ENCODE measurements at regions not wholly inside any gene's neighbourhood (a gene's known extent, or its start where the extent isn't known, plus 50 kb on each side); places are given as distances from the start of the nearest gene placed in this dataset.

GRCh38 chr22:48882636-48883200 is 945.0 kb downstream of the BRD1 start:
- no peak for DNase-seq

DNA sequence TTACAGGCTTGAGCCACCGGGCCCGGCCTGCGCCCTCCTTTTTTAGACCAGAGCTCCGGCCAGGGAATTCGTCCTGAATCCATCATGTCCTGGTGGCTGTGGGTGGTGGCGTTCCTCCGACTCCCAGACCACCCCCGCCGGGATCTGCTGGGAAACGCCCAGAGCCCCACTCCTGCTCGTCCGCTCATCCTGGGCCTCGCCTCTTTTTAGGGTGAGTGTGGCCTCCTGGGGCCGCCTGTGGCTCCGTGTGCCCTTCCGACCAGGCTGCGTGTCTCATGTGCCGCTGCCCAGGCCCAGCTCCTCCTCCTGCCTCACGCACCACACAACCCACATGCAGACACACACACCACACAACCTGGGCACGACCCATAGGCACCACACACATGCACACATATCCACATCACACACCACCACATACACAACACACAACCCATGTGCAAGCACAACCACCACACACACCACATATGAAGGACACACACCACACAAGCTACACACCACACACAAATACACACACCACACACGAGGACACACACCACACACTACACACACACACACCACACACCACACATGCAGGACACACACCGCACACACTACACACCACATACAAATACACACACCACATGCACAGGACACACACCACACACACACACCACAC is 946.2 kb downstream of the BRD1 start:
- DNase-seq = no peak

GRCh38 chr22:48880749-48881148 is 946.9 kb downstream of the BRD1 start:
- no peak for DNase-seq

GRCh38 chr22:48876951-48877350 is 950.7 kb downstream of the BRD1 start:
- no peak for DNase-seq

DNA sequence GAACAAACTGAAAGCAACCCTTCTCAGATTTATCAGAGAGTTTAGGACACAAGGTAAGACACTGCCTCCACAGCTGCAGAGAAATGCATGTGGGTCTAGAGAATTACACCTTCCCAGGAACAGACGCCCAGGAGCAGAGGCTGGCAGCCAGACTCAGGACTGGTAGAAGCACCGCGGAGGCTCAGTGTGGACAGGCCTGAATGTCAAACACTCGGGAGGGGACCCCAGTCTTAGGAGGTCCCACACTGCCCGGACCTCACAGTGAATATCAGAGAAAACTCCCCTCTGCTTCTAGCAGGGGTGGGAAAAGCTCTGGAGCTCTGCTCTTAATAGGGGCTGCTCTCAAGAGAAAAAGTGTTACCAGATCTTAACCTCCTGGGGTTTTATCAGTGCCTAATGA is 952.7 kb downstream of the BRD1 start:
- no peak for DNase-seq

GRCh38 chr22:48873191-48873520 is 954.5 kb downstream of the BRD1 start:
- no peak for DNase-seq

DNA sequence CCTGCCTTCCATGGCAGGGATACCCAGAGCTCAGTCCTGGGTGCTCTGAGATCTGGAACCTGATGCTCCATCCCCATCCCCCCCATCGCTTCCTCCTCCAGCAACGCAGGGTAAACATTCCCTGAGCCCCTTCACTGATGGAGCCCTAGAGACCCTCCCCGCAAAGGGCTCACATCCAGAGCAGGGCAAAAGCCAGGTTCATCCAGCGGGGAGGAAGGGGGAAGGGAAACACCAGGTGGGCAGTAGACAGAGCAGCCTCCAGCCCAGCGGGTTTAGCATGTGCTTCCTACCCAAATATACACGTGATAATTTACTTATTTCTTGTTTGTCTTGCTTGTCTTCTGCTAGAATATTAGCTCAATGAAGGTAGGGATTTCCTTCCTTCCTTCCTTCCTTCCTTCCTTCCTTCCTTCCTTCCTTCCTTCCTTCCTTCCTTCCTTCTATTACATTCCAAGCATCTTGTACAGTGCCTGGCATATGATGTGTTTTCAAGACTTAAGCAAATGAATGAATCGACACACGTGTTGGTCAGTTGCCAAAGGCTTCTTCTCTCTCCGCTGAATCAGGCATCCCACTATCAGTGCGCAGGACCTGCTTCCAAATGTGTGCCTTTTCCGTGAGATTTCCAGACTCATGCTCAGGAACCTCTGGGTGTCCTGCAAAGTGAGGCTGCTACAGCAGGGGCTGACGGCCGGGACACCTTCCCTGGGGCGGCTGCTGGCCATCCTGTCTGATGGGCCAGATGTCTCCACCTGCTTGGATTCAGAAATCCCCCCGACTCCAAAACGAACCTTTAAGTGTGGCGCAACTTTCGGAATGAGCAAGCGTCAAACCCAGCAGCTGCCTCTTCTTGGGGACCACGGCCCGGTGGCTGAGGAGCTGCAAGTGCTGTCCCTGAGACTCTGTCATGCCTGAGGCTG is 955.1 kb downstream of the BRD1 start:
- no peak for DNase-seq

DNA sequence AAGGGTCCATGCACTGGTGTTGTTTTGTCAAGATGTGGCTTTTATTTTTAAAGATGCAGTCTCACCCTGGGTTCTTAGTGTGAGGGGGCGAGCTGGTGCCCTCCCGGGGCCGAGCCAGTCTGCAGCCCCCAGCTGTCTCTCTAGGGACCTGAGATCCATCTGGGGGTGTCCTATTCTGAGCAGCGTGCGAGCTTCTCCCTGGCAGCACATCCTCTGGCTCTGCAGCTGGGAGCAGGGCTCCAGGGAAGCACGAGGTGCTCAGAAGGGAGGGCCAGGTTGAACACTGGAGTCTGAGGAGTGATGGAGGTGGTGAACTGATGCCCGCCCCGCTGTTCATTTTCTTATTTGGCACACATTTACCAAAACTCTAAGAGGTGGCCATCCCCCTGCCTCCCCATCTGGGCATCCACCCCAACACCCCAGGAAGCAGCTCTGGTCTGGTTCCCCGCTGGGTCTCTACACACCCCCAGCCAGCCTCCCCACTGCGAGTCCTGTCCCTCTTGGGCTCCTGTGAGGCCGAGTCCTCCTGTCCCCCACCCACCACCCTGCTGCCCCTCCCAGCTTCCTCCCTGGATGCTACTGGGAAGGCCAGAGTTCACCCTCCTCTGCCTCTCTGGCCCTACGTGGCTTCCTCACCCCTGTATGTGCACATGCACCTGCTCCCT is 956.4 kb downstream of the BRD1 start:
- DNase-seq = no peak

DNA sequence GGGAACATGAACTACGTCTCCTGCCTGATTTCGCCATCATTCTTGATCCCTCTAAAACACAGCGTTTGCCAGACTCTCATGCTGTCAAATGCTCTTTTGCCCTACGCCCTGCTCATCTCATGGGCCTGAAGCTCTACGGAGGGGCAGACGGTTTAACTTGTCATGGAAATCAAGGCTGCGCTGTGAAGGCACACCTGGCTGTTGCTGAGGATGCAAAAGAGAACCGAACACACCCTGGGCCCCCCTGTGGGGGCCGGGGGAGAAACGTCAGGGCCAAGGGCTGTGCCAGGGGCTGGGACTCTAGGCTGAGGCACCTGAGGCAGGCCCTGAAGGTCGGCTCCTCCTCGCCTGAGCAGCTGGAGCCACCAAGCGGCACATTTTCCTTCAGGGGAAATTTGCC is 957.2 kb downstream of the BRD1 start:
- no peak for DNase-seq

DNA sequence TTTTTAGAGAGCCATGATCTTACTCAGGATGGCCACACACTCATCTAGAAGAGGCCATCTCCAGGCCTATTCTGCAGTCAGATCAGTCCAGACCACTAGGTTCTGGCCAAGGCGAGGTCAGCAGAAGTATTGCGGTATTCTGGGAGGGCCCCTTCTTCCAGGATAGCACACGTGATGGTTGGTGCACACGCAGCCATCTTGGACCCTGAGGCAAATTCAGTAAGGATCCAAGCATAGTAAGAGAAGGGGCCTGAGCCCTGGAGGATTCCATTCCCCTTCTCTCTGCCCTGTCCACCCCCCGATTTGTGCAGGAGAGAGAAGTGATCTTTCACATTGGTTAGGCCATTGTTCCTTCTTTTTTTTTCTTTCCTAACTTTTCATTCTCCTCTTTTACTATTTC is 957.9 kb downstream of the BRD1 start:
- DNase-seq = no peak

- no peak for DNase-seq
These were observed 958.5 kb downstream of the BRD1 start for GRCh38 chr22:48869161-48869560.

DNA sequence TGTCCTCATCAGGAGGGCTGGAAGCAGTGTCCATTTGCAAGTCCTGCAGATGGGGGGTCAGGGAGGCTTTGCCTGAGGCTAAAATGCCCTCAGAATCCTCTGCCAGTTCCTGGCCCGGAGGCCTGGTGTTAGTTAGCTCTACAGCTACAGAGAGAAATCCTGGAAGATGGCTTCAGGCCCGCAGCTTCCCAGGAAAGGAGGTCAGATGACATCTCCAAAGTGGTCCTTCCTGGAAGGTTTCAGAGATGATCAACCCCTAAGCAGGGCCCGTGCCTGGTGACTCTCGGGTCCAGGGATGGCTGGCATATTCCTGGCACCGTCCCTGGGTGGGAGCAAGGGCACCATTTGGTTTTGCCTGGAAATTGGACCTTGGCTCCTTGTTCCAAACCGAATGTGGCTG is 959.1 kb downstream of the BRD1 start:
- no peak for DNase-seq

GRCh38 chr22:48867891-48868290 is 959.8 kb downstream of the BRD1 start:
- no peak for DNase-seq

DNA sequence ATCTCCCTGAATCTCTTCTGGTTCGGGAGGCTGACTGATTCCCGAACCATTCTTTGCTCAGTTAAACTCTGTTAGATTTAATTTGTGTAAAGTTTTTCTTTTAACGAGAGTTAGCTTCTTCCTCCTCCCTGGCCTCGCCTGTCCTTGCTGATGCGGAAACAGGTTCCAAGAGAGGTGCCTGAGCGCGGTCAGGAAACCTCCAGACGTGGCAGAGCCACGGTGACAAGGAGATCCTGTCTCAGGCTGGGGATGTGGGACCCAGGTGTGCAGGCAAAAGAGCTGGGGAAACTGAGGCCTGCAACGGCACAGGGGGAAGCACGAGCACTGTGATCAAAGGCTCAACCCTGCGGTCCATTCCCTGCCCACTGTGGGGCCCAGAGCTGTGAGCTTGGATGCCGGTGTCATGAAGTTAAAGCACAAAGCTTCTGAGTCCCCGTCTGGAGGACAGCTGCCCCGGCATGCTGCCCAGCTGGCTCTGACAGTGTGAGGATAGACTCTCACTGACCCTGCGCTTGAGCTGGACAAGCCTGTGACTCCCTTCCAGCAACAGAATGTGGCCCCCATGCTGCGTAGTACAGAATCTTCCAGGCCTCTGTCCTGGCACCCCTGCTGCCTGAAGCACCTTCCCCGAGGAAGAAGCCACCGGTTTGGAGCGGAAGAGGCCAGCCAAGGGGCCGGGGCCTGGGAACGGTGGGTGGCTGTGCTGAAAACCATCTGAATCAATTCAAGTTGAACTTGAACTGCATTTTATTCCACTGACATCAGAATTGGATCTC is 960.6 kb downstream of the BRD1 start:
- DNase-seq = peak in 1 of 56 donors; percentile 21

DNA sequence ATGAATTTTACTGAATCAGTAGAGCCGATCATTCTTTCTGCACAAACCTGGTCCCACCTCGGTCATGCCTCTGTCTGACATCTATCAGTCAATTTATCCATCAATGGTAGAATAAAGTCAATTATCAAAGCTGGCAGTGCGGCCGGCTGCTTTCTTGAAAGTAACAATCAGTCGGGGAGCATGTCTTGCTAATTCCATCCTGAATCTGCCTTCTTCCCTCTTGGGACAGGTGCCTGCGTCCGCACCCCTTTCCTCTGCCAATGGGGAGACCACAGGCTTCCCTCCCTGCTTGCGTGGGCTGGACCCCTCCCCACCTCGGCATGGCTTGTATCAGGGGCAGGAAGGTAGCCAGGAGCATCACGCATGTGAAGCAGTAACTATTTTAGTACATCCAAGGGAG is 962.9 kb downstream of the BRD1 start:
- no peak for DNase-seq

- no peak for DNase-seq
These were observed 963.6 kb downstream of the BRD1 start for GRCh38 chr22:48863965-48864528.

DNA sequence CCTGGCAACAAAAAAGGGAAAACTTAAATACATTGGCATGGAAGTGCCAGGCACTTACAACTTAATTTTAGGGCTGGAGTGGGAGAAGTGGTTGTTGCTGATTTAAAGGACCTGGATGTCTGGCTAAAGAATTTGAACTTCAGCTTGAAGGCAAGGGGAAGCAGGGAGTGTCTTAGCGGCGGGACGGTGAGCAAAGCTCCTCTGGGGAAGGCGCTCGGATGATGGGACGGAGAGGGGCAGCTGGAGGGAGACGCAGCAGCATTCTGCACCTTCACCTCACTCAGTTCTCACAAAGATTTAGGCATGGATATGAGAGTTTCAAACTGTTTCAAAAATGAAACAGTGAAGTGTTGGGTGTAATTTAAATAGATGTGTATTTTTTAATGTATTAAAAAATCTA is 967.1 kb downstream of the BRD1 start:
- DNase-seq = no peak

GRCh38 chr22:48858856-48859255 is 968.8 kb downstream of the BRD1 start:
- DNase-seq = no peak

DNA sequence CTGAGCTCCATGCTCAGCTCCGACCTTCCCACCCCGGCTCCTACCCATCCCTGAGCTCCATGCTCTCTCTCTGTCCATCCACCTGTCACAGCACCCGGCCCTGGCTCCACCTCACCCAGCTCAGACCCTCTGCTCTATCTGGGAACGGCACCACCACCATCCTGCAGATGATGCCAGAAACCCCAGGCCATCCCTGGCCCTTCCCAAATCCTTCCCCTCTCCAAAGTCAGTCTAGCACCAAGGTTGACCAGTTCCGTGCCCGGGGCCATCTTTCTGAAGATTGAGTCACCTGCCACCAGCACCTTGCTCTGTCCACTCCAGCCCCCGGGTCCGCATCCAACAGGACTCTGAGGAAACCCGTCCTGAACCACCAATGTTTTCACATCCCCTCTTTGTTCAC is 969.6 kb downstream of the BRD1 start:
- no peak for DNase-seq

DNA sequence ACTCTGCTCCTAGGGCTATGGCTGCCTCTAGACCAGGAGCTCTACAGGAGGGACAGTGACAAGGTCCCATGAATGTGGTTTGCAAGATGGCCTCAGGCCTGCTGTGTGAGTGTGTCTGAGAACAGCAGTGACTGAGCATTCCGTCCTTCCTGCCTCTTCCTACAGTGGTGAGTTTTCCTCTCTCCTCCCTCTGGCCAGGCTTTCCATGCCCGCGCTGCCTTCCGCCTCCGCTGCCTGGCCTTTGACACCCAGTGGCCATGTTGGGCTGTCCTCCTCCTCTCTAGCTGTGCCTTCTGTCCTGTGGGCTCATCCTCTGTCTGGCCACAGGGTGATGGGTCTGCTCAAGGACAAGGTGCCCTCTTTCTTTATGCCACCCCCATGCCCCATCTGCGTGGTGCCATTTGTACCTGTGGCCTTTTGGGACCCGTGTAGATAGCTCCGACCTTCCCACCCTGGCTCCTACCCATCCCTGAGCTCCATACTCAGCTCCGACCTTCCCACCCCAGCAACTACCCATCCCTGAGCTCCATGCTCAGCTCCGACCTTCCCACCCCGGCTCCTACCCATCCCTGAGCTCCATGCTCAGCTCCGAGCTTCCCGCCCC is 970.4 kb downstream of the BRD1 start:
- no peak for DNase-seq

DNA sequence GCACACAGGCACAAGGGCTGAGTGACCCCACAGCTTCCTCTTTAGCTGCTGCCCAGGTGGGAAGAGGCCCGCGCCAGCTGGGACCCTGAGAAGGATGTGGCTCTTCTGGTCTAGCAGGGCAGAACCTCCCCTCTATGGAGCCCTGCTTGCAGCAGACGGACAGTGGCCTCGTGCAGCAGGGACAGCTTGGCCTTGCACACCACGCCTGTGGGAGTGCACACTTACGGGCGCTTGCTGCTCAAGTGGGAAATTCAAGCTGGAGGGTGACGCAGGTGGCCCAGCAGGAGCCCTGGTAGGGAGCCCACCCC is 971.4 kb downstream of the BRD1 start:
- no peak for DNase-seq
